ENCODE measurements at regions not wholly inside any gene's neighbourhood (a gene's known extent, or its start where the extent isn't known, plus 50 kb on each side); places are given as distances from the start of the nearest gene placed in this dataset.
"Not testable (repeated sequence)": the region's sequence is repeated elsewhere in the genome, so short reads cannot be mapped to it uniquely, and the experiment has no call there.

GRCh38 chr7:48847917-48848316, 76.4 kb upstream of the CDC14C start:
- TF ChIP-seq TAF1 (IDR thresholded peaks at IDR 0.05; ENCODE audit: borderline replicate concordance, low read depth, low read length) (no peak), MEF2A (IDR thresholded peaks at IDR 0.05; ENCODE audit: borderline replicate concordance, low read depth) (no peak), SIN3A (IDR thresholded peaks at IDR 0.05; ENCODE audit: borderline replicate concordance, low read depth, low read length) (no peak), SMC3 (IDR thresholded peaks at IDR 0.05; ENCODE audit: low read depth, low read length) (no peak), PBX3 (IDR thresholded peaks at IDR 0.05) (no peak), CHD2 (IDR thresholded peaks at IDR 0.05; ENCODE audit: low read length, partially characterized antibody) (no peak)
- WGBS (ENCODE audit: low lambda C conversion rate), result 19% methylated on average over 40 of the region's 45 CpGs
- no peaks in the 10 kb centered on the region for H3K4me1 ChIP-seq (ENCODE audit: control insufficient read depth in 1 of 2, insufficient read depth in 2 of 2, low read depth in 1 of 2, low read length in 1 of 2)
- H3K9ac ChIP-seq, result no peak overlapping the region
- DNase-seq, result peak; percentile 33
- H3F3A ChIP-seq (replicated peaks; ENCODE audit: insufficient read depth), result no peaks in the 10 kb centered on the region
- H3K4me2 ChIP-seq, result no peak overlapping the region
- ChIA-PET CTCF (no interaction called here), POLR2A (no interaction called here)
- no peaks in the 10 kb centered on the region for H3K9me2 ChIP-seq
- H3K4me3 ChIP-seq (ENCODE audit: low read depth in 2 of 2, low read length in 1 of 2), result no peak overlapping the region
- H3K27me3 ChIP-seq (ENCODE audit: insufficient read depth), result peaks cover 7% of the 10 kb centered on the region; the same call in 1 of the 2 replicates
- no peaks in the 10 kb centered on the region for H4K20me1 ChIP-seq (ENCODE audit: insufficient read depth)
- no peaks in the 10 kb centered on the region for H3K36me3 ChIP-seq (replicated peaks in 1 of 2; ENCODE audit: control insufficient read depth in 1 of 2, insufficient read depth in 2 of 2, low read length in 1 of 2)
- no peaks in the 10 kb centered on the region for H3K9me3 ChIP-seq
- H3K79me2 ChIP-seq (ENCODE audit: insufficient read depth), result no peaks in the 10 kb centered on the region
- no peak overlapping the region for H3K27ac ChIP-seq (ENCODE audit: low read depth in 2 of 2, low read length in 1 of 2)
- H2AFZ ChIP-seq (ENCODE audit: low read depth), result no peak overlapping the region

GRCh38 chr7:48860447-48860846, 63.9 kb upstream of the CDC14C start:
- H3K4me2 ChIP-seq; H4K20me1 ChIP-seq (ENCODE audit: insufficient read depth); H3K4me3 ChIP-seq (ENCODE audit: low read depth in 2 of 2, low read length in 1 of 2); H3F3A ChIP-seq (replicated peaks; ENCODE audit: insufficient read depth); CTCF ChIA-PET; H3K27me3 ChIP-seq (ENCODE audit: insufficient read depth); H3K9me3 ChIP-seq; DNase-seq; H3K9ac ChIP-seq; H3K4me1 ChIP-seq (ENCODE audit: control insufficient read depth in 1 of 2, insufficient read depth in 2 of 2, low read depth in 1 of 2, low read length in 1 of 2); H2AFZ ChIP-seq (ENCODE audit: low read depth); H3K36me3 ChIP-seq (replicated peaks in 1 of 2; ENCODE audit: control insufficient read depth in 1 of 2, insufficient read depth in 2 of 2, low read length in 1 of 2); H3K27ac ChIP-seq (ENCODE audit: low read depth in 2 of 2, low read length in 1 of 2); H3K79me2 ChIP-seq (ENCODE audit: insufficient read depth); H3K9me2 ChIP-seq; POLR2A ChIA-PET: not testable (repeated sequence)

GRCh38 chr7:48868916-48869315, 55.4 kb upstream of the CDC14C start:
- WGBS (ENCODE audit: low lambda C conversion rate), result 3% methylated on average over 4 of the region's 4 CpGs

More at GRCh38 chr7:48868916-48869315, 55.4 kb upstream of the CDC14C start:
- Histone ChIP-seq H4K20me1 (ENCODE audit: insufficient read depth) (no peaks in the 10 kb centered on the region), H2AFZ (ENCODE audit: low read depth) (no peak overlapping the region), H3K9me2 (no peaks in the 10 kb centered on the region), H3K36me3 (replicated peaks in 1 of 2; ENCODE audit: control insufficient read depth in 1 of 2, insufficient read depth in 2 of 2, low read length in 1 of 2) (no peaks in the 10 kb centered on the region), H3F3A (replicated peaks; ENCODE audit: insufficient read depth) (no peaks in the 10 kb centered on the region), H3K79me2 (ENCODE audit: insufficient read depth) (no peaks in the 10 kb centered on the region), H3K27me3 (ENCODE audit: insufficient read depth) (no peaks in the 10 kb centered on the region), H3K4me2 (no peak overlapping the region), H3K4me1 (ENCODE audit: control insufficient read depth in 1 of 2, insufficient read depth in 2 of 2, low read depth in 1 of 2, low read length in 1 of 2) (no peaks in the 10 kb centered on the region), H3K27ac (ENCODE audit: low read depth in 2 of 2, low read length in 1 of 2) (no peak overlapping the region), H3K9me3 (no peaks in the 10 kb centered on the region), H3K9ac (no peak overlapping the region), H3K4me3 (ENCODE audit: low read depth in 2 of 2, low read length in 1 of 2) (no peak overlapping the region)
- TF ChIP-seq NRF1 (IDR thresholded peaks at IDR 0.05; ENCODE audit: low read depth, low read length) (no peak), CHD2 (IDR thresholded peaks at IDR 0.05; ENCODE audit: low read length, partially characterized antibody) (no peak), RAD21 (IDR thresholded peaks at IDR 0.05; ENCODE audit: low read length) (no peak)
- ChIA-PET CTCF (no interaction called here), POLR2A (no interaction called here)
- DNase-seq, result no peak

All from SK-N-SH (cell line).